HG03354 (cell line): ENCODE measurements at regions not wholly inside any gene's neighbourhood (a gene's known extent, or its start where the extent isn't known, plus 50 kb on each side); places are given as distances from the start of the nearest gene placed in this dataset.
A peak's percentile ranks its signal among the peaks of the same experiment; 100 is the strongest.
"Not testable (repeated sequence)": the region's sequence is repeated elsewhere in the genome, so short reads cannot be mapped to it uniquely, and the experiment has no call there.

Source experiments
- ATAC-seq: cut with Tn5 transposase; IDR thresholded peaks from one replicate; pipeline ENCODE4 v1.9.1; 2021; ENCODE audit warnings: mild to moderate bottlenecking; ENCODE audit not compliant: unreplicated experiment, poor library complexity, severe bottlenecking

GRCh38 chr3:144552346-144553057, 580.9 kb downstream of the DIPK2A start:
- no peak for ATAC-seq

DNA sequence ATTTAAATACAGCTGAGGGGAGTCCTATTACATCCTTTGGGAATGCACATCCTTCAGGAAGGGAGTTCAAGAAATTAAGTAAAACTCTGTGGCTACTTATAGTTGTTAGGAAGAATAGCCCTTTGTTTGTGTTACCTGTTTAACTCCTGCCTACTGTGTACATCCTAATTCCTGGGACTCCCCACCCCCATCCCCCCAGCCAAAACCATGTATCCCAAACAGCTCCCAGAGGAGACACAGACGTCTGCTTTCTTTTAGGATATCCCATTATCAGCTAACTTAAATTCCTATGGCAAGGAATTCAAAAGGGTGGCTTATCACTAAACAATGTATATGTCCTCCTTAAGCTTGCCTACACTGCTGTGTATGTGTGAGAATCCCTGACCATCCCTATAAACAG, 581.7 kb downstream of the DIPK2A start:
- no peak for ATAC-seq

DNA sequence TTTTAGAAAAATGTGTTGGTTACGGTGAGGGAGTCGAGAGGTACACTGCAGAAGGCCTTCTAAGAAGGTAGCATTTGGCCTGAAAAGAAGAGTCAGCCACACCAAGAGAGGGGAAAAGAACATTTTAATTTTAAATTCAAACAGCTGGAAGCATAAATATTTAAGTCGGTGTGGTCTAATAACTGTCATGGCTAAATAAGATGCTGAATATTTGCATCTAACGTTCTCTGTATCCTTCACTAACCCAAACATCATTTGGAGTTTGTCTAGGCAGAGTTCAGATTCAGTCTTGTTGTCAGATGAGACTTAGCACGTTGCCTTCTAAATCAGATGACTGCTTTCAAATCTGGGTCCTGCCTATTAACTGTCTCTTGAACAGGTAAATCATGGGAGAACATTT, 583.3 kb downstream of the DIPK2A start:
- ATAC-seq = no peak

GRCh38 chr3:144556392-144556791, 584.8 kb downstream of the DIPK2A start:
- ATAC-seq = peak; percentile 72

GRCh38 chr3:144557515-144557914, 585.9 kb downstream of the DIPK2A start:
- no peak for ATAC-seq

- no peak for ATAC-seq
Observed at GRCh38 chr3:144564011-144564410, 592.4 kb downstream of the DIPK2A start.

DNA sequence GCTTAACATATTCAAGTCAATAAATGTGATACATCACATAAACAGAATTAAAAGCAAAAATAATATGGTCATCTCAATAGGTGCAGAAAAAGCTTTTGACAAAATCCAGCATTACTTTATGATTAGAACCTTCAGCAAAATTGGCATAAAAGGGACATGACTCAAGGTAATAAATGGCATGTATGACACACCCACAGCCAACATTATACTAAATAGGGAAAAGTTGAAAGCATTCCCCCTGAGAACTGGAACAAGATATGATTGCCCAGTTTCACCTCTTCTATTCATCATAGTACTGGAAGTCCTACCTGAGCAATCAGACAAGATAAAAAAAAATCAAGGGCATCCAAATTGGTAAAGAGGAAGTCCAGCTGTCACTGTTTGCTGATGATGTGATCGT, 594.7 kb downstream of the DIPK2A start:
- ATAC-seq = no peak

DNA sequence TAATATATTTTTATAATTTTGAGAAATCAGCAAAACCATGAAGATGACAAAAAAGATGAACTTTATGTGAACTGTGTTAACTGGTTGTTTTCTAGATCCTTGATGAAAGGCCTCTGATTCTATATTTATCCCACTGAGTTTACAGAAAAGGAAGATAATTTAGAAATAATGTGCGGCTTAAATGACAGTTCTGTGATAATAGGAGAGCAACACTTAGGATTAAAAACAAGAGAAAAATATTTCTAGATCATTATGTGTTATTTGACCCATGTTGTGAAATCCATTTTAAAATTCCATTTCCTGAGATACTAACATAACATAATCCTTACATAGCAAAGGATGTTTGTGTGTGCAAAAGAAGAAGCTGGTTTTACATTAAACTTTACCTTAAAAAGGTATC, 598.0 kb downstream of the DIPK2A start:
- ATAC-seq = no peak

GRCh38 chr3:144583871-144584270, 612.2 kb downstream of the DIPK2A start:
- no peak for ATAC-seq

DNA sequence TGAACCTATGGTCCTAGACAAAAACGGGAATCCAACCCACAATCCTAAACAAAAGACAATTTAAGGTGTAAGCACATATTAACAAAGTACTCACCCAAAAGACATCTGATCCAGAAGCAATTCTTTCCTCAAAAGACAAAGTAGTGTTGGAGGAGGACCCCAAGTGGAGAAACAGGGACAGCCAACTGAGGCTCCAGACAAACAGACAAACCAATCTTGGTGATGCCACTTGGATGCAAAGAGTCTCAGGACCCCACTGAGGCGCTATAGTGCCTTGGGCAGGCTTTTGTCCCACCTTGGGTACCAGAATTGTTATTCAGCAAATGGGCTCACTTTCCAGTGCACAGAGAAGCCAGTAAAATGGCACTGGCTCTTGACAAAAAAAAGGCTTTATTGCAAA, 613.8 kb downstream of the DIPK2A start:
- no peak for ATAC-seq

DNA sequence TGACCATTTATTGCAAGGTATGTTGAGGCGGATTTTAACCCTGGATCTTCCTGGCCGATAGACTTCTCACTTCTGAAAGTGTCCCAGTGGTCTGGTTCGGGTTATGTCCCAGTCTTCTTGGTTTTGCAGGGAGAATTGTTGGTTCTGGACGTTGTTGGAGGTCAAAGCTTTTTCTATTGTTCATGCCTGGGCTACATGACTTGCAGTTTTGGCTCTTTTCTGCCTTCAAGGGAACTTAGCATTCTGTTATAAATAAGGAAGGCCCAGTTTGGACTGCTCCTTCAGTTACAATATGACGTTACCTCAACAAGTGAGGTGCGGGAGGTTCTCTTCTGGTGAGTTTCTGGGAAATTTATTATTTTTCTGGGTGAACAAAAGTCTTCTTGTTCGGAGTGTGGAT, 614.3 kb downstream of the DIPK2A start:
- no peak for ATAC-seq

GRCh38 chr3:144586382-144586781, 614.8 kb downstream of the DIPK2A start:
- ATAC-seq = no peak

DNA sequence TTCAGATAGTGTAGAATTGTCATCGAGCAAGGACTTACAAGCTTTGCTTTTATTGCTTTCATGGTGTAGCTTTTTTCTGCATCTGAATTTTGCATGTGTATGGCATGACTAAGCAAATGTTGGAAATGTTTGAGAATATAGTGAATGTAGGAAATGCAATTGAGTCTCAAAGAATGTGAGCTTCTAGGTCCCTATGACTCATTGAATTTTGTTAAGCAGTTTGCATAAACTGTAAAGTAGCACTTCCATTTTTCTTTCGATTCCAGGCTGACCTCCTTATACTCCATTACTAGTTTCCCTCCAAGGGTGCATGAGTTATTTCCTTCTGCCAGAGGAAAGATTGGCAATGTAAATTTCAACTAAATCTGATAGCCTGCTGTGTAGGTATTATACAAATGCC, 619.2 kb downstream of the DIPK2A start:
- no peak for ATAC-seq

GRCh38 chr3:144593881-144594280, 622.3 kb downstream of the DIPK2A start:
- ATAC-seq = no peak

GRCh38 chr3:144620236-144620635, 648.6 kb downstream of the DIPK2A start:
- ATAC-seq = not testable (repeated sequence)

- no peak for ATAC-seq
Observed at GRCh38 chr3:144622845-144623244, 651.2 kb downstream of the DIPK2A start.

DNA sequence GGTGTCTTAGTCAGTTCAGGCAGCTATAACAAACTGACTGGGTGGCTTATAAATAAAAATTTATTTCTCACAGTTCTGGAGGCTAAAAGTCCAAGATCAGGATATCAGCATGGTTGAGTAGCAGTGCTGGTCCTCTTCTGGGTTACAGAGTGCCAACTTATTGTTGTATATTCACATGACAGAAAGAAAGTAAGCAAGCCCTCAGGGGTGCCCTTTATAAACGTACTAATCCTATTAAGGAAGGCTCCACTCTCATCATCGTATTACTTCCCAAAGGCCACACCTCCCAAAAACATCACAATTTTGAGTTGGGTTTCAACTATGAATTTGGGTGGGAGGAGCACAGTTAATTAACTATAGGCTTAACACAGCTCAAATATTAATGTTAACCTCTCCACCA, 653.0 kb downstream of the DIPK2A start:
- ATAC-seq = no peak

GRCh38 chr3:144626835-144627234, 655.2 kb downstream of the DIPK2A start:
- ATAC-seq = no peak

DNA sequence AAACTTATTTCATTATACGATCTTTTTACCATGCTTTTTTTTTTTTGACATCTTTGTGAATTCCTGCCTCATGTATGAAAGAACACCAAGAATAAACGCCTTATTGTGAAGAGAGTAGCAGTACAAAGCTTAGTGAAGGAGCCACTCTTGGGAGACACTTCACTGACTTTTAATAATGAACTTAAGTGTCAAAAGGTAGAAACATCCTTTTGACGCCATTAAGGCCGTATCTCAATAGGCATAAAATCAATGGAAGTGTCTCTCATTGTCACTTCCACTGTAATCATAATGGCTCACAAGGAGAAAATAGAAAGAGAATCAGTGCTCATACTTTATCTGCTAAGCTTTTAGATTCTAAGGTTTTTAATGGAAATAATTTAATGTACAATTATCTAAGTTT, 657.8 kb downstream of the DIPK2A start:
- ATAC-seq = no peak

GRCh38 chr3:144636833-144637232, 665.2 kb downstream of the DIPK2A start:
- ATAC-seq = peak; percentile 63

GRCh38 chr3:144638009-144638408, 666.4 kb downstream of the DIPK2A start:
- ATAC-seq = no peak

DNA sequence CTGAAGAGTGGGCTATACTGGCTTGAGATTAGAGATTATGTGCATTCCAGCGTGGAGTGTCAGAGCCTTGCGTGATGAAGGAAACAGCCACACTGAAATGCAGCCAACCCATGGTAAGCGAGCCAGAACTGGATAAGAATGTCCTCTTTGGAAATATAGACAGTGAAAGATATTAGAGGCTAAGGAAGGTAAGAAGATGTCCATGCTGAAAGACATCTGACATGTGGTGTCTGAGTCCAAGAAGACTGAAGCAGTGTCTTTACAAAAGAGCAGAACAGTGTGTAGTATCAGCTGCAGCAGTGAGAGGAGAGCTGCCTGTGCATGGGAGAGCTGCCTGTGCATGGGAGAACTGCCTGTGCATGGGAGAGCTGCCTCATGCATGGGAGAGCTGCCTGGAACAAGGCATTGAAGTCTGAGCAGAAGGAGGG, 672.2 kb downstream of the DIPK2A start:
- no peak for ATAC-seq
